ENCODE measurements at regions not wholly inside any gene's neighbourhood (a gene's known extent, or its start where the extent isn't known, plus 50 kb on each side); places are given as distances from the start of the nearest gene placed in this dataset.

DNA sequence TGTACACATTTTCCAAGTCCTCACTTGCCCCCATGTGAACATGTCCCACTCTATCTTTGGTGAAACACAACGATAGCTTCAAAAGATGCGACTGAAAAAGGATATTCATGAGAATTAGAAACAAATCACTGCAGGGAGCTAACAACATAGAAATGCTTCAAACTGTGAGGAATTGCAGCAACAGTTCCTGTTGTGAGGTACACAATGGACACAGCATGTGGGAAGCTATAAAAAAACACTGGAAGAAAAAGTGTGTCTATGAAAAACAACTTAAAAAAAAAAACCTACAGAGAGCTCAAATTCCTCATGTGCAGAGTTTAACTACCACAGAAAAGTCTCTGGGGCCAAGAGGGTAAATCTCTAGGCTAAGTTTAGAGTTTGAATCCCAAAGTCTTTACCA, 51.6 kb upstream of the BLTP1 start:
- ATAC-seq, result no peak
- intact Hi-C loops (cut with micrococcal nuclease), result loop anchor here in 1 of 2 donors (5.0 kb wide), 1 partner anchor 48 kb away; no protein-coding TSS in a partner anchor

DNA sequence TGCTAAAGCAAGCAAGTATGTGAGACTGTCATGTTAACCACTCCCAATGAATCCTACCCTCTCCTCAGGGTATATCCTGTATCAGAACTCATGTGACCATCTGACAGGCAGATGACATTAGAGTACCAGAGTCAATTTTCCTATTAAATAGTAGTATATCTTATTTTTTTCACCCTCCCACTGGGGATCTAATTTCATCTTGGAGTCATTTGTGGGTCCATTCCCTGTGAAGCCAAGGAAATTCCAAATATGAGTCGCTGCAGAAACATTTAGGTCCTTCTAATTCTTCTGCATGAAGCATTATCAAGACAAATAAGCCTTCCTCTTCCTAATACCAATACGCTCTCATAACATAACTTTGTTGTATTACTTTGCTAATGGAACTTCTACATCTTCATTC, 52.2 kb upstream of the BLTP1 start:
- peaks cover 0 to 1% (median 0%) of the 10 kb centered on the region in 5 donors for H3K36me3 Mint-ChIP-seq
- Histone ChIP-seq H3K27ac (ENCODE audit: low read depth, low read length) (no peak overlapping the region), H3K27me3 (ENCODE audit: control insufficient read depth in 2 of 2, insufficient read depth in 2 of 2, low read length in 2 of 2) (no peaks in the 10 kb centered on the region), H3K4me3 (ENCODE audit: low read length) (no peak overlapping the region), H3K9me3 (ENCODE audit: control insufficient read depth in 2 of 3, low read length in 3 of 3) (no peaks in the 10 kb centered on the region), H3K4me1 (ENCODE audit: control insufficient read depth in 2 of 2, insufficient read depth in 2 of 2, low read length in 2 of 2) (no peaks in the 10 kb centered on the region), H3K36me3 (ENCODE audit: control insufficient read depth in 2 of 3, insufficient read depth in 3 of 3, low read length in 3 of 3) (no peaks in the 10 kb centered on the region)
- H3K27ac Mint-ChIP-seq, result no peak overlapping the region
- ChIA-PET POLR2A (no interaction called here), CTCF (no interaction called here)
- H3K9me3 Mint-ChIP-seq, result peaks cover 0 to 6% (median 0%) of the 10 kb centered on the region in 11 donors
- no peaks in the 10 kb centered on the region for H3K4me1 Mint-ChIP-seq
- H3K4me3 Mint-ChIP-seq, result no peak overlapping the region
- H3K27me3 Mint-ChIP-seq, result peaks cover 10 to 43% (median 18%) of the 10 kb centered on the region in 5 donors
- DNase-seq, result no peak
- ATAC-seq, result no peak
- intact Hi-C loops (cut with micrococcal nuclease), result loop anchor here in 1 of 2 donors (5.0 kb wide), 1 partner anchor 48 kb away; no protein-coding TSS in a partner anchor

More for the DNA sequence above, 51.6 kb upstream of the BLTP1 start:
- Mint-ChIP-seq H3K36me3 (peaks cover 0 to 1% (median 0%) of the 10 kb centered on the region in 5 donors), H3K4me1 (no peaks in the 10 kb centered on the region), H3K27me3 (peaks cover 10 to 42% (median 15%) of the 10 kb centered on the region in 5 donors), H3K27ac (no peak overlapping the region), H3K4me3 (no peak overlapping the region), H3K9me3 (peaks cover 0 to 3% (median 0%) of the 10 kb centered on the region in 11 donors)
- Histone ChIP-seq H3K27me3 (ENCODE audit: control insufficient read depth in 2 of 2, insufficient read depth in 2 of 2, low read length in 2 of 2) (no peaks in the 10 kb centered on the region), H3K9me3 (ENCODE audit: control insufficient read depth in 2 of 3, low read length in 3 of 3) (no peaks in the 10 kb centered on the region), H3K4me3 (ENCODE audit: low read length) (no peak overlapping the region), H3K27ac (ENCODE audit: low read depth, low read length) (no peak overlapping the region), H3K4me1 (ENCODE audit: control insufficient read depth in 2 of 2, insufficient read depth in 2 of 2, low read length in 2 of 2) (no peaks in the 10 kb centered on the region), H3K36me3 (ENCODE audit: control insufficient read depth in 2 of 3, insufficient read depth in 3 of 3, low read length in 3 of 3) (no peaks in the 10 kb centered on the region)
- no peak for DNase-seq
- CTCF ChIA-PET, result interaction anchor here (0.7 kb wide), 1 partner anchor 1263 kb away, joined by 3 read pairs; no protein-coding TSS in a partner anchor
- POLR2A ChIA-PET, result no interaction called here

DNA sequence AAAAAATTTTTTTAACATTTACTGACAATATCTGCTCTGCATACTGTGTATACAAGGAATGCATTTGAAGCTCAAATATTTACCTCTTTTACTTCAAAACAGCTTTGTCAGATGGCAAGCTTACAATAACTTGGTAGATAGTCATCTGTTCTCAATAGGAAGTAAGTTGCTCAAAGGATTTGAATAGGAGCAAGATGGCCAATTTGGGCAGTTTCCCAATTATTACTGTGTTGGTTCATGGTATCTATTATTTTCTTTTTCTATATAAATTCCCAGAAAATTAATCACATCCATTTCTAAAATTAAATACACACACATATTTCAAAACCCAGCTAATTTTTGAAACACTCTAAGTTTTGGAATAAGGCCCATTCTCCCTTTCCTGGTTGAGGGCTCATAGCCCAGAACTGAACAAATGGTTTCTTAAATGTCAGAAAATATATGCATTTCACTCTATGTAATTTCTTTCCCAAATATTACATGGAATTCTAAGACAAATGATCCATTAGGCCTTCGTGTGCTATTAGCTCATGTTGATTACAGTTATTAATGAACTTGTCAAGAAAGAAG, 60.2 kb upstream of the BLTP1 start:
- Histone ChIP-seq H3K4me3 (ENCODE audit: low read length) (no peak overlapping the region), H3K9me3 (ENCODE audit: control insufficient read depth in 2 of 3, low read length in 3 of 3) (no peaks in the 10 kb centered on the region), H3K27me3 (ENCODE audit: control insufficient read depth in 2 of 2, insufficient read depth in 2 of 2, low read length in 2 of 2) (no peaks in the 10 kb centered on the region), H3K4me1 (ENCODE audit: control insufficient read depth in 2 of 2, insufficient read depth in 2 of 2, low read length in 2 of 2) (no peaks in the 10 kb centered on the region), H3K27ac (ENCODE audit: low read depth, low read length) (no peak overlapping the region), H3K36me3 (ENCODE audit: control insufficient read depth in 2 of 3, insufficient read depth in 3 of 3, low read length in 3 of 3) (no peaks in the 10 kb centered on the region)
- CTCF ChIA-PET, result interaction anchor here (0.7 kb wide), 1 partner anchor 113 kb away, joined by 3 read pairs; no protein-coding TSS in a partner anchor
- DNase-seq, result no peak
- POLR2A ChIA-PET, result no interaction called here
- Mint-ChIP-seq H3K36me3 (peaks cover 0 to 1% (median 0%) of the 10 kb centered on the region in 5 donors), H3K27ac (no peak overlapping the region), H3K4me3 (no peak overlapping the region), H3K27me3 (peaks cover 0 to 28% (median 22%) of the 10 kb centered on the region in 5 donors), H3K9me3 (peaks cover 0 to 6% (median 0%) of the 10 kb centered on the region in 11 donors), H3K4me1 (no peaks in the 10 kb centered on the region)
- intact Hi-C loops (cut with micrococcal nuclease), result no loop called here
- no peak for ATAC-seq

DNA sequence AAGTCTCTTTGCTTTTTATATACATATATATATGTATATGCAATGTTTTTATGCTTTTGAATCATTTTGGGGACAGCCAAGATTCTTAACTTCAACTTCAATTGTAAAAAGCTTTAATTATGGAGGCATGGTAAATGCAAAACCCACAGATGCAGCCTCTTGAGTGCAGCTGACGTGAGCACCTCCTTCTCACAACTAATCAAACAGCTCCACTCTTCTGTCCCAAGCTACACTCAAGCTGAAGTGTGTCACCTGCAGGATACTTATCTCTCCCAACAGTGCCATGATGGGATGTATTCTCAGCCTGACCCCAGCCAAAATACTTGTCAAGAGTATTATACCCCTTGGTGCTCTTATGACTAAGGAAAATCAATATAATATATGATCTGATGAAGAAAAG, 60.7 kb upstream of the BLTP1 start:
- H3K9me3 ChIP-seq (ENCODE audit: control insufficient read depth in 2 of 3, low read length in 3 of 3), result no peaks in the 10 kb centered on the region
- H3K4me3 ChIP-seq (ENCODE audit: low read length), result no peak overlapping the region
- ChIA-PET POLR2A (no interaction called here), CTCF (interaction anchor here (0.7 kb wide), 1 partner anchor 114 kb away, joined by 3 read pairs; no protein-coding TSS in a partner anchor)
- Mint-ChIP-seq H3K36me3 (peaks cover 0 to 1% (median 0%) of the 10 kb centered on the region in 5 donors), H3K4me3 (no peak overlapping the region), H3K27me3 (peaks cover 0 to 24% (median 21%) of the 10 kb centered on the region in 5 donors), H3K27ac (no peak overlapping the region), H3K9me3 (peaks cover 0 to 6% (median 0%) of the 10 kb centered on the region in 11 donors), H3K4me1 (no peaks in the 10 kb centered on the region)
- intact Hi-C loops (cut with micrococcal nuclease), result no loop called here
- H3K36me3 ChIP-seq (ENCODE audit: control insufficient read depth in 2 of 3, insufficient read depth in 3 of 3, low read length in 3 of 3), result no peaks in the 10 kb centered on the region
- no peak for DNase-seq
- no peaks in the 10 kb centered on the region for H3K4me1 ChIP-seq (ENCODE audit: control insufficient read depth in 2 of 2, insufficient read depth in 2 of 2, low read length in 2 of 2)
- no peak for ATAC-seq
- H3K27ac ChIP-seq (ENCODE audit: low read depth, low read length), result no peak overlapping the region
- no peaks in the 10 kb centered on the region for H3K27me3 ChIP-seq (ENCODE audit: control insufficient read depth in 2 of 2, insufficient read depth in 2 of 2, low read length in 2 of 2)

DNA sequence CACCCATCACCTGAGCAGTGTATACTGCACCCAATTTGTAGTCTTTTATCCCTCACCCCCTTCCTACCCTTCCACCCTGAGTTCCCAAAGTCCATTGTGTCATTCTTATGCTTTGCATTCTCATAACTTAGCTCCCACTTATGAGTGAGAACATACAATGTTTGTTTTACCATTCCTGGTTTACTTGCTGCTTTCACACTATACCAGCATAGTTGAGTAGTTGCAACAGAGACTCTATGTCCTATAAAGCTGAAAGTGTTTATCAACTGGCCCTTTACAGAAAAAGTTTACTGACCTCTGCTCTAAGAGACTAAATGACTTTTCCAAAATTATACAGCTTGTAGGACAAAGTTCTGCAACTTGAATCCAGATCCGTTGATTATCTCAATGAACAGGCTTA, 61.1 kb upstream of the BLTP1 start:
- Histone ChIP-seq H3K27me3 (ENCODE audit: control insufficient read depth in 2 of 2, insufficient read depth in 2 of 2, low read length in 2 of 2) (no peaks in the 10 kb centered on the region), H3K9me3 (ENCODE audit: control insufficient read depth in 2 of 3, low read length in 3 of 3) (no peaks in the 10 kb centered on the region), H3K27ac (ENCODE audit: low read depth, low read length) (no peak overlapping the region), H3K36me3 (ENCODE audit: control insufficient read depth in 2 of 3, insufficient read depth in 3 of 3, low read length in 3 of 3) (no peaks in the 10 kb centered on the region), H3K4me3 (ENCODE audit: low read length) (no peak overlapping the region), H3K4me1 (ENCODE audit: control insufficient read depth in 2 of 2, insufficient read depth in 2 of 2, low read length in 2 of 2) (no peaks in the 10 kb centered on the region)
- ATAC-seq (no peak), DNase-seq (no peak)
- peaks cover 0 to 23% (median 19%) of the 10 kb centered on the region in 5 donors for H3K27me3 Mint-ChIP-seq
- no peaks in the 10 kb centered on the region for H3K4me1 Mint-ChIP-seq
- no peaks in the 10 kb centered on the region for H3K36me3 Mint-ChIP-seq
- no peak overlapping the region for H3K27ac Mint-ChIP-seq
- peaks cover 0 to 6% (median 0%) of the 10 kb centered on the region in 11 donors for H3K9me3 Mint-ChIP-seq
- H3K4me3 Mint-ChIP-seq, result no peak overlapping the region
- intact Hi-C loops (cut with micrococcal nuclease), result no loop called here
- POLR2A ChIA-PET, result no interaction called here
- CTCF ChIA-PET, result no interaction called here

DNA sequence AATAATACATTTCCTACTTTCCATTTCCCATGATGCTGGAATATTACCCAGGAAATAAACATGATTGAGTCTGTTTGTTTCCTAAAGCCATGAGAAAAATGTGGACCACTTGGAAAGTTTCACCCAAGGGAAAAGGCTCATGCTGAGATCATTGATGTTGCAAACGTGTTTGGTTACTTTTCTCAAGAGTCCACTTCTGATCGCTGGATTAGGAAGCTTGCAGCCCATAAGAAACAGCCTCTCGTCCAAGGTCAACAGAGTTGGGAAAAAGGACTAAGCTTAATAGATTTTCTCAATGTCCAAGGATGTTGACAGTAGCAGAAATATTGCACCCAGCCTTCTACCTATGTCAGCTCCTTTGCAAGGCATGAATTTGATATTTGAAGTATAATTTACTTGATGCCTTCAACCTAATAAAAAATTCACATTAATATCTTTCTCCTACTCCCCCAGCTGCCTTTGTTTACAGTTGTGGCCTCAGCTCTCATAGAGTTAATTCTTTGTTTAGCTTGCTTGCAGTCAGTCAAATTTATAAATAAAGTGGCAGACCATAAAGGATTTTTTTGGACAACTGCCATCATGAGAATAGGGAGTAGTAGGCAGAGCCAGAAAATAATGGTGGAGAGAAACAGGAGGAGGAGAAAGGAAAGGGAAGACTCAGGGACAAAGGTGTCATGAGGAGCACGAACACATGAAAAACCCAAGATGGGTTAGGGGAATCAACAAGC, 65.6 kb upstream of the BLTP1 start:
- Mint-ChIP-seq H3K4me1 (no peaks in the 10 kb centered on the region), H3K27ac (no peak overlapping the region), H3K4me3 (no peak overlapping the region), H3K9me3 (no peaks in the 10 kb centered on the region), H3K27me3 (peaks cover 0 to 24% (median 6%) of the 10 kb centered on the region in 5 donors), H3K36me3 (no peaks in the 10 kb centered on the region)
- POLR2A ChIA-PET, result no interaction called here
- Histone ChIP-seq H3K4me1 (ENCODE audit: control insufficient read depth in 2 of 2, insufficient read depth in 2 of 2, low read length in 2 of 2) (no peaks in the 10 kb centered on the region), H3K4me3 (ENCODE audit: low read length) (no peak overlapping the region), H3K36me3 (ENCODE audit: control insufficient read depth in 2 of 3, insufficient read depth in 3 of 3, low read length in 3 of 3) (no peaks in the 10 kb centered on the region), H3K9me3 (ENCODE audit: control insufficient read depth in 2 of 3, low read length in 3 of 3) (no peaks in the 10 kb centered on the region), H3K27ac (ENCODE audit: low read depth, low read length) (no peak overlapping the region), H3K27me3 (ENCODE audit: control insufficient read depth in 2 of 2, insufficient read depth in 2 of 2, low read length in 2 of 2) (no peaks in the 10 kb centered on the region)
- DNase-seq, result no peak
- ATAC-seq, result no peak
- intact Hi-C loops (cut with micrococcal nuclease), result no loop called here
- CTCF ChIA-PET, result no interaction called here
